ENCODE measurements at regions not wholly inside any gene's neighbourhood (a gene's known extent, or its start where the extent isn't known, plus 50 kb on each side); places are given as distances from the start of the nearest gene placed in this dataset.
"Not testable (repeated sequence)": the region's sequence is repeated elsewhere in the genome, so short reads cannot be mapped to it uniquely, and the experiment has no call there.

- Histone ChIP-seq H3K4me3 (ENCODE audit: insufficient read depth, low read length) (no peak overlapping the region), H3K4me1 (ENCODE audit: insufficient read depth, low read length) (no peaks in the 10 kb centered on the region), H4K20me1 (ENCODE audit: insufficient read depth, low read length) (no peaks in the 10 kb centered on the region), H3K79me2 (ENCODE audit: insufficient read depth, low read length) (no peaks in the 10 kb centered on the region), H3K4me2 (ENCODE audit: insufficient read depth, low read length) (no peak overlapping the region), H3K36me3 (ENCODE audit: insufficient read depth, low read length) (no peaks in the 10 kb centered on the region), H3K27ac (ENCODE audit: low read depth, low read length) (no peak overlapping the region), H3K9me3 (ENCODE audit: low read depth, low read length) (no peaks in the 10 kb centered on the region), H2AFZ (ENCODE audit: low read length) (no peak overlapping the region), H3K27me3 (ENCODE audit: insufficient read depth, low read length) (peaks cover 11% of the 10 kb centered on the region)
- TF ChIP-seq, protein P1, sequence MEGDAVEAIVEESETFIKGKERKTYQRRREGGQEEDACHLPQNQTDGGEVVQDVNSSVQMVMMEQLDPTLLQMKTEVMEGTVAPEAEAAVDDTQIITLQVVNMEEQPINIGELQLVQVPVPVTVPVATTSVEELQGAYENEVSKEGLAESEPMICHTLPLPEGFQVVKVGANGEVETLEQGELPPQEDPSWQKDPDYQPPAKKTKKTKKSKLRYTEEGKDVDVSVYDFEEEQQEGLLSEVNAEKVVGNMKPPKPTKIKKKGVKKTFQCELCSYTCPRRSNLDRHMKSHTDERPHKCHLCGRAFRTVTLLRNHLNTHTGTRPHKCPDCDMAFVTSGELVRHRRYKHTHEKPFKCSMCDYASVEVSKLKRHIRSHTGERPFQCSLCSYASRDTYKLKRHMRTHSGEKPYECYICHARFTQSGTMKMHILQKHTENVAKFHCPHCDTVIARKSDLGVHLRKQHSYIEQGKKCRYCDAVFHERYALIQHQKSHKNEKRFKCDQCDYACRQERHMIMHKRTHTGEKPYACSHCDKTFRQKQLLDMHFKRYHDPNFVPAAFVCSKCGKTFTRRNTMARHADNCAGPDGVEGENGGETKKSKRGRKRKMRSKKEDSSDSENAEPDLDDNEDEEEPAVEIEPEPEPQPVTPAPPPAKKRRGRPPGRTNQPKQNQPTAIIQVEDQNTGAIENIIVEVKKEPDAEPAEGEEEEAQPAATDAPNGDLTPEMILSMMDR (IDR thresholded peaks at IDR 0.05; ENCODE audit: extremely low read depth, low read depth, low read length): no peak
- DNase-seq (ENCODE audit: insufficient read length, low spot score, missing footprints): no peak
Observed at GRCh38 chr11:10973416-10973815, 115.6 kb upstream of the ZBED5 start.

- H3K79me2 ChIP-seq (ENCODE audit: insufficient read depth, low read length): no peaks in the 10 kb centered on the region
- H3K4me1 ChIP-seq (ENCODE audit: insufficient read depth, low read length): no peaks in the 10 kb centered on the region
- TF ChIP-seq, protein P1 (IDR thresholded peaks at IDR 0.05; ENCODE audit: extremely low read depth, low read depth, low read length): no peak
- H3K4me3 ChIP-seq (ENCODE audit: insufficient read depth, low read length): no peak overlapping the region
- no peak overlapping the region for H3K4me2 ChIP-seq (ENCODE audit: insufficient read depth, low read length)
- H3K27ac ChIP-seq (ENCODE audit: low read depth, low read length): no peak overlapping the region
- no peak for DNase-seq (ENCODE audit: insufficient read length, low spot score, missing footprints)
- no peaks in the 10 kb centered on the region for H4K20me1 ChIP-seq (ENCODE audit: insufficient read depth, low read length)
- H3K36me3 ChIP-seq (ENCODE audit: insufficient read depth, low read length): no peaks in the 10 kb centered on the region
- no peak overlapping the region for H2AFZ ChIP-seq (ENCODE audit: low read length)
- no peaks in the 10 kb centered on the region for H3K9me3 ChIP-seq (ENCODE audit: low read depth, low read length)
- H3K27me3 ChIP-seq (ENCODE audit: insufficient read depth, low read length): peaks cover under 1% of the 10 kb centered on the region
Observed at GRCh38 chr11:10970926-10971325, 113.1 kb upstream of the ZBED5 start.

GRCh38 chr11:10969387-10969786 is 111.5 kb upstream of the ZBED5 start:
- no peaks in the 10 kb centered on the region for H3K27me3 ChIP-seq (ENCODE audit: insufficient read depth, low read length)
- no peaks in the 10 kb centered on the region for H3K9me3 ChIP-seq (ENCODE audit: low read depth, low read length)
- H3K4me1 ChIP-seq (ENCODE audit: insufficient read depth, low read length): no peaks in the 10 kb centered on the region
- H3K36me3 ChIP-seq (ENCODE audit: insufficient read depth, low read length): no peaks in the 10 kb centered on the region
- no peak overlapping the region for H3K27ac ChIP-seq (ENCODE audit: low read depth, low read length)
- no peak overlapping the region for H3K4me3 ChIP-seq (ENCODE audit: insufficient read depth, low read length)
- no peak overlapping the region for H3K4me2 ChIP-seq (ENCODE audit: insufficient read depth, low read length)
- TF ChIP-seq, protein P1 (IDR thresholded peaks at IDR 0.05; ENCODE audit: extremely low read depth, low read depth, low read length): no peak
- no peaks in the 10 kb centered on the region for H3K79me2 ChIP-seq (ENCODE audit: insufficient read depth, low read length)
- no peak for DNase-seq (ENCODE audit: insufficient read length, low spot score, missing footprints)
- no peak overlapping the region for H2AFZ ChIP-seq (ENCODE audit: low read length)
- H4K20me1 ChIP-seq (ENCODE audit: insufficient read depth, low read length): no peaks in the 10 kb centered on the region

GRCh38 chr11:10956884-10957283 is 99.0 kb upstream of the ZBED5 start:
- H4K20me1 ChIP-seq (ENCODE audit: insufficient read depth, low read length); H3K4me2 ChIP-seq (ENCODE audit: insufficient read depth, low read length); H2AFZ ChIP-seq (ENCODE audit: low read length); H3K27ac ChIP-seq (ENCODE audit: low read depth, low read length); DNase-seq (ENCODE audit: insufficient read length, low spot score, missing footprints); H3K9me3 ChIP-seq (ENCODE audit: low read depth, low read length); H3K4me1 ChIP-seq (ENCODE audit: insufficient read depth, low read length); H3K79me2 ChIP-seq (ENCODE audit: insufficient read depth, low read length); H3K36me3 ChIP-seq (ENCODE audit: insufficient read depth, low read length); H3K4me3 ChIP-seq (ENCODE audit: insufficient read depth, low read length): not testable (repeated sequence)
- peaks cover 19% of the 10 kb centered on the region for H3K27me3 ChIP-seq (ENCODE audit: insufficient read depth, low read length)
